ENCODE measurements at regions not wholly inside any gene's neighbourhood (a gene's known extent, or its start where the extent isn't known, plus 50 kb on each side); places are given as distances from the start of the nearest gene placed in this dataset.
"Not testable (repeated sequence)": the region's sequence is repeated elsewhere in the genome, so short reads cannot be mapped to it uniquely, and the experiment has no call there.

GRCh38 chr2:118576109-118576855, 271.2 kb downstream of the EN1 start (continued):
- TF ChIP-seq ZBTB43 (CRISPR knock-in tag; IDR thresholded peaks at IDR 0.05) (no peak), CTCF (IDR thresholded peaks at IDR 0.05) (no peak), JUN (CRISPR knock-in tag; IDR thresholded peaks at IDR 0.05) (no peak), STAT6 (CRISPR knock-in tag; conservative IDR thresholded peaks at IDR 0.05; ENCODE audit: low read depth) (no peak), ZNF232 (CRISPR knock-in tag; IDR thresholded peaks at IDR 0.05) (no peak), MXD4 (CRISPR knock-in tag; IDR thresholded peaks at IDR 0.05; ENCODE audit: borderline replicate concordance) (no peak), ZNF425 (CRISPR knock-in tag; conservative IDR thresholded peaks at IDR 0.05) (no peak), ZNF512 (CRISPR knock-in tag; IDR thresholded peaks at IDR 0.05; ENCODE audit: borderline replicate concordance) (no peak)

- POLR2A ChIA-PET; ATAC-seq; CTCF ChIA-PET; H3K36me3 Mint-ChIP-seq; H3K27ac Mint-ChIP-seq; H3K27me3 Mint-ChIP-seq (ENCODE audit: low read depth); H3K4me1 Mint-ChIP-seq; H3K4me3 Mint-ChIP-seq; H3K9me3 Mint-ChIP-seq; DNase-seq (ENCODE audit: low spot score): not testable (repeated sequence)
- TF ChIP-seq ZNF512 (CRISPR knock-in tag; IDR thresholded peaks at IDR 0.05; ENCODE audit: borderline replicate concordance): peak; percentile 72; the same call in 1 of the 2 replicates
Measured at GRCh38 chr2:118572380-118572779, 275.1 kb downstream of the EN1 start.

- H3K27ac Mint-ChIP-seq: no peak overlapping the region
- H3K27me3 Mint-ChIP-seq (ENCODE audit: low read depth): peaks cover 2% of the 10 kb centered on the region; the same call in 1 of the 2 replicates
- TF ChIP-seq ZNF425 (CRISPR knock-in tag; conservative IDR thresholded peaks at IDR 0.05) (no peak), PRRX2 (CRISPR knock-in tag; IDR thresholded peaks at IDR 0.05) (no peak), USF2 (CRISPR knock-in tag; IDR thresholded peaks at IDR 0.05) (no peak), NR2C2 (CRISPR knock-in tag; IDR thresholded peaks at IDR 0.05) (no peak), E2F1 (CRISPR knock-in tag; IDR thresholded peaks at IDR 0.05) (no peak)
- ChIA-PET POLR2A (no interaction called here), CTCF (no interaction called here)
- no peaks in the 10 kb centered on the region for H3K9me3 Mint-ChIP-seq
- DNase-seq (ENCODE audit: low spot score) (no peak), ATAC-seq (no peak)
- no peak overlapping the region for H3K4me3 Mint-ChIP-seq
- H3K4me1 Mint-ChIP-seq: 0 out of 2 replicates have a peak, but pooled peaks cover 4% of the 10 kb centered on the region
- H3K36me3 Mint-ChIP-seq: no peaks in the 10 kb centered on the region
Measured at GRCh38 chr2:118569876-118570535, 277.4 kb downstream of the EN1 start.

Data from WTC11 (cell line).